ENCODE measurements at regions not wholly inside any gene's neighbourhood (a gene's known extent, or its start where the extent isn't known, plus 50 kb on each side); places are given as distances from the start of the nearest gene placed in this dataset.

DNA sequence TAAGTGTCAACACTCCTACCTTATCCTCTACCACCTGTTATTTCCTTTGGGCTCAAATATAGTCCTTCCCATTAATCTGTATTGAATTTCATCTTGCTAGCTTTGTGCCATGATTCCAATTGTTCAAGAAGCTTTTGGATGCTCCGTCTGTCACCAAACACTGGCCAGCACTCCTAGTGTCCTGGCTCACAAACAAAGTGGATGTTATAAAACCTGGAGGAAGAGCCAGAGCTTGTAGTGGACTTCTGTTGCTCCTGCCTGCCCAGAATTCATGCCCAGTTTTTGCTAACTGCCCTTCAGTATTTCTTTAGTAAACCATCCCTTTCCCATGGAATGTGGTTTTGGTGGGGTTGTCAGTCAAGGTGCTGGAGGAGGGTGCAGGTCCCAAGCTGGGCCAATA lies 77.2 kb upstream of the HS3ST2 start:
- intact Hi-C loops (cut with micrococcal nuclease) = no loop called here
- POLR2A ChIA-PET = no interaction called here
- no TSS peak for BruUV-seq (replicated peaks)
- Mint-ChIP-seq H3K27ac (ENCODE audit: low read depth, unreplicated experiment) (no peak overlapping the region), H3K4me1 (ENCODE audit: insufficient read depth, unreplicated experiment) (no peaks in the 10 kb centered on the region), H3K9me3 (ENCODE audit: unreplicated experiment) (no peaks in the 10 kb centered on the region), H3K36me3 (ENCODE audit: insufficient read depth, unreplicated experiment) (no peaks in the 10 kb centered on the region), H3K27me3 (ENCODE audit: insufficient read depth, unreplicated experiment) (peaks cover 47% of the 10 kb centered on the region), H3K4me3 (ENCODE audit: unreplicated experiment) (no peak overlapping the region)
- CTCF ChIA-PET = interaction anchor here (0.6 kb wide), 1 partner anchor 76 kb away, joined by 3 read pairs; no protein-coding TSS in a partner anchor
- TF ChIP-seq, protein P1, sequence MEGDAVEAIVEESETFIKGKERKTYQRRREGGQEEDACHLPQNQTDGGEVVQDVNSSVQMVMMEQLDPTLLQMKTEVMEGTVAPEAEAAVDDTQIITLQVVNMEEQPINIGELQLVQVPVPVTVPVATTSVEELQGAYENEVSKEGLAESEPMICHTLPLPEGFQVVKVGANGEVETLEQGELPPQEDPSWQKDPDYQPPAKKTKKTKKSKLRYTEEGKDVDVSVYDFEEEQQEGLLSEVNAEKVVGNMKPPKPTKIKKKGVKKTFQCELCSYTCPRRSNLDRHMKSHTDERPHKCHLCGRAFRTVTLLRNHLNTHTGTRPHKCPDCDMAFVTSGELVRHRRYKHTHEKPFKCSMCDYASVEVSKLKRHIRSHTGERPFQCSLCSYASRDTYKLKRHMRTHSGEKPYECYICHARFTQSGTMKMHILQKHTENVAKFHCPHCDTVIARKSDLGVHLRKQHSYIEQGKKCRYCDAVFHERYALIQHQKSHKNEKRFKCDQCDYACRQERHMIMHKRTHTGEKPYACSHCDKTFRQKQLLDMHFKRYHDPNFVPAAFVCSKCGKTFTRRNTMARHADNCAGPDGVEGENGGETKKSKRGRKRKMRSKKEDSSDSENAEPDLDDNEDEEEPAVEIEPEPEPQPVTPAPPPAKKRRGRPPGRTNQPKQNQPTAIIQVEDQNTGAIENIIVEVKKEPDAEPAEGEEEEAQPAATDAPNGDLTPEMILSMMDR (IDR thresholded peaks at IDR 0.05; ENCODE audit: unreplicated experiment) = no peak
- DNase-seq (ENCODE audit: unreplicated experiment) = no peak

DNA sequence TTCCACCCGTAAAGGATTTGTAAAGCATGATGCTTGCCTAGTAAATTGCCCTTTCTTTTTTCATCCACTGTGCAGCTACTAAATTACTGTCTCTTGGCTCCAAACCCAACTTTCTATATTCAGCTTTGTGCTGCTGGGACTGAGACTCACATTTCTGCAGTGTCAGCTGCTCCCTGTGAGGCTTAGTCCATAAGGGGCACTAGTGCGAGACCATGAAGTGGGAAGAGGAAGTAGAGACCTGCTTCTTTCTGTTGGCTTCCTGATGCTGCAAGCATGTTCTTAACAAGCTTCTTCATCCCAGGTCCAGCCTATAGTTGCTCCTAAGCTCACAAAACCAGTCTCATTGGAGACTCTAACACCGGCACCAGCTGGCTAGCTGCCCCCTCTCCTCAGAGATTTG lies 74.9 kb upstream of the HS3ST2 start:
- intact Hi-C loops (cut with micrococcal nuclease) = no loop called here
- Mint-ChIP-seq H3K4me3 (ENCODE audit: unreplicated experiment) (no peak overlapping the region), H3K9me3 (ENCODE audit: unreplicated experiment) (no peaks in the 10 kb centered on the region), H3K4me1 (ENCODE audit: insufficient read depth, unreplicated experiment) (no peaks in the 10 kb centered on the region), H3K27ac (ENCODE audit: low read depth, unreplicated experiment) (no peak overlapping the region), H3K36me3 (ENCODE audit: insufficient read depth, unreplicated experiment) (no peaks in the 10 kb centered on the region), H3K27me3 (ENCODE audit: insufficient read depth, unreplicated experiment) (peaks cover 59% of the 10 kb centered on the region)
- no TSS peak for BruUV-seq (replicated peaks)
- CTCF ChIA-PET = no interaction called here
- POLR2A ChIA-PET = no interaction called here
- TF ChIP-seq, protein P1 (IDR thresholded peaks at IDR 0.05; ENCODE audit: unreplicated experiment) = no peak
- no peak for DNase-seq (ENCODE audit: unreplicated experiment)

DNA sequence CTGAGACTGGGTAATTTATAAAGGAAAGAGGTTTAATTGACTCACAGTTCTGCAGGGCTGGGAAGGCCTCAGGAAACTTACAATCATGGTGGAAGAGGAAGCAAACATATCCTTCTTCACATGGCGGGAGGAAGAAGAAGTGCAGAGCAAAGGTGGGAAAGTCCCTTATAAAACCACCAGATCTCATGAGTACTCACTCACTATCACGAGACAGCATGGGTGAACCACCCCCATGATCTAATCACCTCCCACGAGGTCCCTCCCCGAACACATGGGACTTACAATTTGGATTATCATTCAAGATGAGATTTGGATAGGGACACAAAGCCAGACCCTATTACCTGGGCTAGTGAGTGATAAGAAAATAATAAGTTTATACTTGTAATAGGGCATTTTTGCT lies 70.6 kb upstream of the HS3ST2 start:
- CTCF ChIA-PET = no interaction called here
- no peak overlapping the region for H3K4me3 Mint-ChIP-seq (ENCODE audit: unreplicated experiment)
- BruUV-seq (replicated peaks) = no TSS peak
- no peak for DNase-seq (ENCODE audit: unreplicated experiment)
- no peaks in the 10 kb centered on the region for H3K9me3 Mint-ChIP-seq (ENCODE audit: unreplicated experiment)
- no peaks in the 10 kb centered on the region for H3K4me1 Mint-ChIP-seq (ENCODE audit: insufficient read depth, unreplicated experiment)
- H3K36me3 Mint-ChIP-seq (ENCODE audit: insufficient read depth, unreplicated experiment) = no peaks in the 10 kb centered on the region
- POLR2A ChIA-PET = no interaction called here
- H3K27ac Mint-ChIP-seq (ENCODE audit: low read depth, unreplicated experiment) = no peak overlapping the region
- peaks cover 73% of the 10 kb centered on the region for H3K27me3 Mint-ChIP-seq (ENCODE audit: insufficient read depth, unreplicated experiment)
- intact Hi-C loops (cut with micrococcal nuclease) = no loop called here
- TF ChIP-seq, protein P1 (IDR thresholded peaks at IDR 0.05; ENCODE audit: unreplicated experiment) = no peak

DNA sequence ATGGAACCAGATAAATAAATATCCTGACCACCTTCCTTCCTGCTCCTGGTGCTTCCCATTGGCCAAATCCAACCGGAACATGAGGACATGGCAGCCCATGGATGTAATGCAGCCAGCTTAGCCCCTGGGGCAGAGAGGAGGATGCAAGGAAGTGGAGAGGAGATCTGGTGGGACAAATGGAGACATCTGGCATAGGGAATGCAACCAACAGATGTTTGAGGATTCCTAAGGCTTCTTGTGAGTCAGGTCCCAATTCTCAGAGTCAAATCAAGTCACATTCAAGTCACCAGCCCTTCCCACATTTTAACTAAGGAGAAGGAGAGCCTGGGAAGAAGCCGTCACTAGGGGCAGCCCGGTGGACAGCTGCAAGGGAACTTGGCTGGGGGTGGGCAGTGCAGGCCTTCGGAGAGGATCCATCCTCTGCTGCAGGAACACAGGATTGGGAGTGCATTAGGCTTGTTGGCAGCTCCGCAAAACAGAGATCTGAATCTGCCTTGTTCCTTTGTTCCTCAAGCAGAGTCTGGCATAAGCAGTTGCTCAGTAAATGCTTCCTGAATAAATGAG lies 62.8 kb upstream of the HS3ST2 start:
- DNase-seq (ENCODE audit: unreplicated experiment) = no peak
- intact Hi-C loops (cut with micrococcal nuclease) = no loop called here
- H3K9me3 Mint-ChIP-seq (ENCODE audit: unreplicated experiment) = peaks cover 5% of the 10 kb centered on the region
- TF ChIP-seq, protein P1 (IDR thresholded peaks at IDR 0.05; ENCODE audit: unreplicated experiment) = no peak
- no peaks in the 10 kb centered on the region for H3K4me1 Mint-ChIP-seq (ENCODE audit: insufficient read depth, unreplicated experiment)
- no peak overlapping the region for H3K4me3 Mint-ChIP-seq (ENCODE audit: unreplicated experiment)
- peaks cover 32% of the 10 kb centered on the region for H3K27me3 Mint-ChIP-seq (ENCODE audit: insufficient read depth, unreplicated experiment)
- H3K36me3 Mint-ChIP-seq (ENCODE audit: insufficient read depth, unreplicated experiment) = no peaks in the 10 kb centered on the region
- BruUV-seq (replicated peaks) = no TSS peak
- CTCF ChIA-PET = no interaction called here
- no peak overlapping the region for H3K27ac Mint-ChIP-seq (ENCODE audit: low read depth, unreplicated experiment)
- POLR2A ChIA-PET = no interaction called here

All from MCF 10A (cell line).